Spinal cord (tissue), 9 donors: ENCODE measurements at regions not wholly inside any gene's neighbourhood (a gene's known extent, or its start where the extent isn't known, plus 50 kb on each side); places are given as distances from the start of the nearest gene placed in this dataset.

Source experiments
- DNase-seq, 6 donors: peaks; one replicate each; pipeline versions ENCODE4 v3.0.0 to v3.0.0-alpha.2; 2013 to 2015; ENCODE audit warnings: low spot score in 6 of 6, low read depth in 4 of 6
- H3K27ac ChIP-seq: one replicate; pipeline ENCODE4 v1.5.1; 2013; ENCODE audit warnings: low read depth, low read length, control low read depth
- H3K27me3 ChIP-seq: one replicate; pipeline ENCODE4 v1.6.1; 2013; ENCODE audit warnings: low read length; ENCODE audit not compliant: control insufficient read depth, insufficient read depth
- H3K36me3 ChIP-seq: one replicate; pipeline ENCODE4 v1.6.1; 2013; ENCODE audit warnings: low read length; ENCODE audit not compliant: control insufficient read depth, insufficient read depth
- H3K4me1 ChIP-seq: one replicate; pipeline ENCODE4 v1.6.1; 2013; ENCODE audit warnings: low read length; ENCODE audit not compliant: control insufficient read depth, insufficient read depth
- H3K4me3 ChIP-seq: one replicate; pipeline ENCODE4 v1.5.1; 2013; ENCODE audit warnings: low read depth, low read length, control low read depth
- H3K9me3 ChIP-seq: one replicate; pipeline ENCODE4 v1.6.1; 2013; ENCODE audit warnings: low read length; ENCODE audit not compliant: control insufficient read depth, insufficient read depth
- WGBS: methylation state at CpG from one replicate; pipeline ENCODE4 v1.1.5; 2013; ENCODE audit warnings: missing lambda C conversion rate; ENCODE audit not compliant: insufficient coverage; 5-methylcytosine and 5-hydroxymethylcytosine counted together
- donor health status: healthy.

- Histone ChIP-seq H3K27ac (no peak overlapping the region), H3K4me3 (no peak overlapping the region), H3K9me3 (no peaks in the 10 kb centered on the region), H3K4me1 (peaks cover 9% of the 10 kb centered on the region), H3K27me3 (no peaks in the 10 kb centered on the region), H3K36me3 (no peaks in the 10 kb centered on the region)
- no CpG with 5 or more reads among the region's 4 CpGs for WGBS
- peak in 3 of 6 donors; percentile 26 to 85 (median 68) for DNase-seq
Observed at GRCh38 chr7:22013711-22014110, 68.0 kb upstream of the CDCA7L start.

DNA sequence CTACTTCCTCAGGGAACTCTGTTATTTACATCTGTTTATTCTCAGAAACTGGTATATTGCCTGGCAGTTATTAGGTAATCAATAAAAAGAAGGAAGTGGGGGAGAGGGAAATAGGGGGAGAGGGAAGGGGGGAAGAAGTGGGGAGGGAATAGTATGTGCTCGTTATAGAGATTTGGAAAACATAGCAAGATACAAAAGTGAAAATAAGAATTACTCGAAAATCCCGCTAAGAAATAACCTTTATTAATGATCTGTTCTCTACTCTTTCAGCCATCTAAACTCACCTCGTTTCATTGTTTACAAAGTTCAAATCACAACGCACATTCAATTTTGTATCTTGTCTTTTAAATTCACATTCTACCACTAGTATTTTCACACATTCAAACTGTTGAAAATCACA, 63.0 kb upstream of the CDCA7L start:
- DNase-seq = no peak
- no CpG with 5 or more reads among the region's 5 CpGs for WGBS
- peaks cover 5% of the 10 kb centered on the region for H3K4me1 ChIP-seq
- no peak overlapping the region for H3K4me3 ChIP-seq
- H3K36me3 ChIP-seq = no peaks in the 10 kb centered on the region
- H3K27me3 ChIP-seq = no peaks in the 10 kb centered on the region
- H3K27ac ChIP-seq = no peak overlapping the region
- no peaks in the 10 kb centered on the region for H3K9me3 ChIP-seq

DNA sequence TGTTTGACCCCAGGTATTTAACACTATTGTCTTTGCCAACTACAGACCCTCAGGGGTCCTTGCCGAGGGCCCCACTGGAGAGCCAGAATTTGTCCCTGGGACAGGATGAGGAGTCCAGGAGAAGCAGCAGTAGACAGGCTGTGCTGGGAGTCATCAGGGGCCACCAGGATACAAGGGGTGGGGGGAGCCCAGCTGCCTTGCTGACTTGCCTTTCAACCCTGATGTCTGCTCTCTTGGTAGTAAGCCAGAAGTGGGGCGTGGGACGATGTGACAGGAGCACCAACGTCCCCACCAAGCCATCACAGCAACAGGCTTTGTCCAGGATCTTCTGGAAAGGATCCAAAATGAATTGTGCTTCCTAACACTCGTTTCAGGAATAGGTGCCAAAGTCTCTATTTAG, 62.4 kb upstream of the CDCA7L start:
- Histone ChIP-seq H3K27ac (no peak overlapping the region), H3K36me3 (no peaks in the 10 kb centered on the region), H3K4me3 (no peak overlapping the region), H3K4me1 (peaks cover 5% of the 10 kb centered on the region), H3K27me3 (no peaks in the 10 kb centered on the region), H3K9me3 (no peaks in the 10 kb centered on the region)
- peak in 3 of 6 donors; percentile 31 to 74 (median 65) for DNase-seq
- WGBS = 11% methylated on average over 1 of the region's 5 CpGs

GRCh38 chr7:22005151-22005550, 59.5 kb upstream of the CDCA7L start:
- Histone ChIP-seq H3K27ac (no peak overlapping the region), H3K36me3 (no peaks in the 10 kb centered on the region), H3K4me1 (peaks cover 5% of the 10 kb centered on the region), H3K27me3 (no peaks in the 10 kb centered on the region), H3K9me3 (no peaks in the 10 kb centered on the region), H3K4me3 (no peak overlapping the region)
- no peak for DNase-seq
- 40% methylated on average over 1 of the region's 1 CpG for WGBS

DNA sequence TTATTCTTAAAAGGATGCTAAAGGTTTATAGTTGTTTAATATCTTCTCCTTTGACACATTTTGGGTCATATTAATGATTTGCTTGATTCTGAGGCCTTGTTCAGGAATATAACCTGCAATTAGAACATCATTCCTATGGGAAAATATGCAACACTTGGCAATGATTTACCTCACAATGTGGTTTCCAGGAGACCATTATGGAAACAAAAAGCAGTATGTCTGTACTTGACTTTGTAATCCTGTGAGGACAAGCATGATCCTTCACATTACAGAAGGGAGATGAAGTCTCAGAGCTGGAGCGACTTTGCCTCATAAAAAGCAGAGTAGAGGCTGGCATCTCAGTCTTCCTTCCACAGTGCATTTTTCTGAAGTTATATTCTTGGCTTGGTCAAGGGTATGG, 57.0 kb upstream of the CDCA7L start:
- no peak overlapping the region for H3K4me3 ChIP-seq
- WGBS = no CpG with 5 or more reads among the region's 1 CpG
- H3K4me1 ChIP-seq = no peaks in the 10 kb centered on the region
- H3K36me3 ChIP-seq = no peaks in the 10 kb centered on the region
- H3K27ac ChIP-seq = no peak overlapping the region
- DNase-seq = no peak
- H3K27me3 ChIP-seq = no peaks in the 10 kb centered on the region
- H3K9me3 ChIP-seq = no peaks in the 10 kb centered on the region

DNA sequence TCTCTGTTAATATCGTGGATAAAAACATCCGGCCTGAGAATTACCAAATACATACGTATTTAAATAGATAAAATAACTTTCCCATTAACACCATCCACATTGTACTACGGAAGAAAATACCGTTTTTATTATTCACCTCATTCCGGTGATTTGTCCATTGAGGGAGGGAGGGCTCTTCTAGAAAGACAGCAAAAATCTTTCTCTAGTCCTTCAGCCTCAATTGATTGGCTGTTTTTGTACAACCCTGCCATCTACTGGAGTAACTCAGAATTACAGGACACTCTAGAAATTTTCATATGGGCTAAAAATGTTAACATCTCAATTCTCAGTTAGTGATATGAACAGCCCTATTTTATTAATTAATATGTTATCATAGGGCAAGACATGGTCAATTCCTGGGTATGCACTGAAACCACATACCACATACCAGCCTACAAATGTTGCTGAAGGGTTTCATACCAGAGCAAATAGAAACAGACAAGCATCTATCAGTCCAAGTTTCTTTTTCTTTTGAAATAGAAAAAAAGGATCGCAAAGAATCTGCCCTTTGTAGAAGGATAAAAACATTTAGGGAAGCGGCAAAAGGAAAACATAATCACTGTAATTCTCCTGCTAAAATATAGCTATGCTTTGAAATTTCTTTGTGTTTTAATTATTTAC, 55.8 kb upstream of the CDCA7L start:
- Histone ChIP-seq H3K9me3 (no peaks in the 10 kb centered on the region), H3K27me3 (no peaks in the 10 kb centered on the region), H3K4me1 (no peaks in the 10 kb centered on the region), H3K27ac (no peak overlapping the region), H3K4me3 (no peak overlapping the region), H3K36me3 (no peaks in the 10 kb centered on the region)
- DNase-seq = peak; percentile 56 to 93 (median 70)
- no CpG with 5 or more reads among the region's 8 CpGs for WGBS

GRCh38 chr7:21999896-22000295, 54.2 kb upstream of the CDCA7L start:
- DNase-seq = no peak
- H3K36me3 ChIP-seq = no peaks in the 10 kb centered on the region
- no peaks in the 10 kb centered on the region for H3K4me1 ChIP-seq
- 83% methylated on average over 2 of the region's 6 CpGs for whole genome bisulfite sequencing
- H3K4me3 ChIP-seq = no peak overlapping the region
- H3K9me3 ChIP-seq = no peaks in the 10 kb centered on the region
- H3K27ac ChIP-seq = no peak overlapping the region
- no peaks in the 10 kb centered on the region for H3K27me3 ChIP-seq

DNA sequence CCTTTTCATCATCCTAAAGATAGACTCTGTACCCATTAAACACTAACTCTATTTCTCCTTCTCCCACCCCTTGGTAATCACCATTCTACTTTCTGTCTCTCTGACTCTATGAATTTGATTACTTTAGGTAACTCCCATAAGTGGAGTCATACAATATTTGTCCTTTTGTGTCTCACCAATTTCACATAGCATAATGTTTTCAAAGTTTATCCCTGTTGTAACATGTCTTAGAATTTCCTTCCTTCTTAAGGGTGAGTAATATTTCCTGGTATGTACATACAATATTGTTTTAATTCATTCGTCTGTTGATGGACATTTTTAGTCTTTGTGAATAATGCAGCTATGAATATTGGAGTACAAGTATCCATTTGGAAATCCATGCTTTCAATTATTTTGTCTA, 50.9 kb upstream of the CDCA7L start:
- Histone ChIP-seq H3K9me3 (peaks cover 4% of the 10 kb centered on the region), H3K27me3 (no peaks in the 10 kb centered on the region), H3K4me1 (no peaks in the 10 kb centered on the region), H3K4me3 (no peak overlapping the region), H3K36me3 (no peaks in the 10 kb centered on the region), H3K27ac (no peak overlapping the region)
- DNase-seq = no peak
- WGBS = no CpG with 5 or more reads among the region's 1 CpG
